ENCODE measurements at regions not wholly inside any gene's neighbourhood (a gene's known extent, or its start where the extent isn't known, plus 50 kb on each side); places are given as distances from the start of the nearest gene placed in this dataset.

DNA sequence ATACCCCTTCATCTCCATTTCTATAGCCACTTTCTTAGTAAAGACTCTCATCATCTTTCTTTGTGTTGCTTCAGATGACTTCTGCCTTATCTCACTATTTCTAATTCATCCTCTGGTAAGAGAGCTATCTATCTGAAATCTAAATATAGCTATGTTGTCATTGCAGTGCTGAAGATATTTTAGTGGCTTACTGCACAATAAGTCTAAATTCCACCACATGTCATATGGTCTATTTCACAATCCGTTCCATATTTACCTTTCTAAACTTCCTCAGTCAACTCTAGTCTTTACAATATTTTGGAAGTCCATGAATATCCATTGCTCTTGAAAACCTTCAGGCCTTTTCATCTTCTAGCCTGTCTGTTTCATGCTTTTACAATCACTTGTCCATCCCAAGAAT is 465.1 kb upstream of the SLC10A2 start:
- TF ChIP-seq, protein P1, sequence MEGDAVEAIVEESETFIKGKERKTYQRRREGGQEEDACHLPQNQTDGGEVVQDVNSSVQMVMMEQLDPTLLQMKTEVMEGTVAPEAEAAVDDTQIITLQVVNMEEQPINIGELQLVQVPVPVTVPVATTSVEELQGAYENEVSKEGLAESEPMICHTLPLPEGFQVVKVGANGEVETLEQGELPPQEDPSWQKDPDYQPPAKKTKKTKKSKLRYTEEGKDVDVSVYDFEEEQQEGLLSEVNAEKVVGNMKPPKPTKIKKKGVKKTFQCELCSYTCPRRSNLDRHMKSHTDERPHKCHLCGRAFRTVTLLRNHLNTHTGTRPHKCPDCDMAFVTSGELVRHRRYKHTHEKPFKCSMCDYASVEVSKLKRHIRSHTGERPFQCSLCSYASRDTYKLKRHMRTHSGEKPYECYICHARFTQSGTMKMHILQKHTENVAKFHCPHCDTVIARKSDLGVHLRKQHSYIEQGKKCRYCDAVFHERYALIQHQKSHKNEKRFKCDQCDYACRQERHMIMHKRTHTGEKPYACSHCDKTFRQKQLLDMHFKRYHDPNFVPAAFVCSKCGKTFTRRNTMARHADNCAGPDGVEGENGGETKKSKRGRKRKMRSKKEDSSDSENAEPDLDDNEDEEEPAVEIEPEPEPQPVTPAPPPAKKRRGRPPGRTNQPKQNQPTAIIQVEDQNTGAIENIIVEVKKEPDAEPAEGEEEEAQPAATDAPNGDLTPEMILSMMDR (IDR thresholded peaks at IDR 0.05) = no peak

DNA sequence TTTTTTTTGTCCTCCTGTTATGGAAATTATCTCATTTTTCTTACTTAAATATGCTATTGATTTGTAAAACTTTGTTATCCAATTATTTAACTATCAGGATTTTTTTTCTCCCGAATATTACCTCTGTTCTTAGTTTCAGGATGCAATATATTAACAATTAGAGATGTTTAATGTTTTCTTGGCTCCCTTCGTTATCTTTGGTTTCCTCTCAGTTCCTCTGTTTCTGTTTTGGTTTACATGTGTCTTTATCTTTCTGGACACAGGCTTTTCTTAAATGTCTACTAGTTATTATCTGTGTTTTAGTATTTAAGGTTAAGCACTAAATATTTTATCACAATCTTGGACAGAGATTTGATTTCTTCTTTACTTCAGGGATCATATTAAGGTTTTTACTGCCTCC is 462.2 kb upstream of the SLC10A2 start:
- Mint-ChIP-seq H3K4me1 (ENCODE audit: low read depth) (peaks cover 5% of the 10 kb centered on the region), H3K36me3 (ENCODE audit: low read depth) (no peaks in the 10 kb centered on the region), H3K9me3 (ENCODE audit: low read depth) (no peaks in the 10 kb centered on the region), H3K27ac (ENCODE audit: unreplicated experiment) (no peak overlapping the region), H3K27me3 (ENCODE audit: low read depth) (peaks cover 1% of the 10 kb centered on the region), H3K4me3 (ENCODE audit: unreplicated experiment) (no peak overlapping the region)
- DNase-seq (ENCODE audit: low spot score) = no peak
- TF ChIP-seq, protein P1 (IDR thresholded peaks at IDR 0.05) = no peak

More for the DNA sequence above, 465.1 kb upstream of the SLC10A2 start:
- H3K4me1 Mint-ChIP-seq (ENCODE audit: low read depth) = peaks cover 5% of the 10 kb centered on the region
- H3K27me3 Mint-ChIP-seq (ENCODE audit: low read depth) = no peaks in the 10 kb centered on the region
- H3K9me3 Mint-ChIP-seq (ENCODE audit: low read depth) = no peaks in the 10 kb centered on the region
- H3K4me3 Mint-ChIP-seq (ENCODE audit: unreplicated experiment) = no peak overlapping the region
- no peak overlapping the region for H3K27ac Mint-ChIP-seq (ENCODE audit: unreplicated experiment)
- H3K36me3 Mint-ChIP-seq (ENCODE audit: low read depth) = no peaks in the 10 kb centered on the region
- no peak for DNase-seq (ENCODE audit: low spot score)

DNA sequence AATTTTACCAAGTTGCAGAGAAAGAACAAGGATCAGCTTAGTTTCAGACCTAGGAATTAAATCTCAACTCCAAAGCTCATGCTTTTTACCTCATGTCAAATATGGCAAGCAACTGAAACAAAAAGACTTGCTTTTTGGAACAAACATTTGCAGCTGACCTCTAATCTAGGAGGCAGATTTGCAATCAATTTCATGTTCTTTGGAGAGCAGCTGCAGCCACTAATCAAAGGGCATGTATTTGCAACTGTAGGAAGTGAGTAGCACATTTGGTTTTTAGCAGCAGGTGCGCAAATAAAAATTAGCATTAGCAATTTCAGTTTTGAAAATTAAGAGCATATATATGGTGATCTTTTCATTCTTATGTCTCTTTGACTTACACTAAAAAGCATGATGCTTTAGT is 459.3 kb upstream of the SLC10A2 start:
- Mint-ChIP-seq H3K27ac (ENCODE audit: unreplicated experiment) (no peak overlapping the region), H3K27me3 (ENCODE audit: low read depth) (peaks cover 1% of the 10 kb centered on the region), H3K4me3 (ENCODE audit: unreplicated experiment) (no peak overlapping the region), H3K9me3 (ENCODE audit: low read depth) (no peaks in the 10 kb centered on the region), H3K36me3 (ENCODE audit: low read depth) (no peaks in the 10 kb centered on the region), H3K4me1 (ENCODE audit: low read depth) (no peaks in the 10 kb centered on the region)
- TF ChIP-seq, protein P1 (IDR thresholded peaks at IDR 0.05) = no peak
- no peak for DNase-seq (ENCODE audit: low spot score)

DNA sequence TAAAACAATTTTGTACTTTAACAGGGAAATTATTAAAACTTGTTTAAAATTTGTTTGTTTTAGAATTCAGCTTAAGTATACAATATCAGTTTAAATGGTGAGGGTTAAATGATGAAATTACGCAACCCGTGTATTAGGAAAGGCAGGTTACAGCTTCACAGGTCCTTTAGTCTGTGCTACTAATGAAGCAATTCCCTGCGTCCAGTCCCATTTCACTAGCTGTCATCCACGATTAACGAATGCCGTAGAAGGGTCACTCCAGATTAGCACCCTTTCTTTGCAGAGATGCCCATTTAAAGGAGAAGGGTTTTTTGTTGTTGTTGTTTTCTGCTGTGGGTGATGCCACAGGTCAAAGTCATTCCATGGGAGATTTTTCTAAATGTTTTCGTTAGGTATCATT is 457.6 kb upstream of the SLC10A2 start:
- Mint-ChIP-seq H3K27ac (ENCODE audit: unreplicated experiment) (no peak overlapping the region), H3K4me1 (ENCODE audit: low read depth) (no peaks in the 10 kb centered on the region), H3K4me3 (ENCODE audit: unreplicated experiment) (no peak overlapping the region), H3K9me3 (ENCODE audit: low read depth) (no peaks in the 10 kb centered on the region), H3K36me3 (ENCODE audit: low read depth) (no peaks in the 10 kb centered on the region), H3K27me3 (ENCODE audit: low read depth) (peaks cover 1% of the 10 kb centered on the region)
- no peak for DNase-seq (ENCODE audit: low spot score)
- TF ChIP-seq, protein P1 (IDR thresholded peaks at IDR 0.05) = no peak

DNA sequence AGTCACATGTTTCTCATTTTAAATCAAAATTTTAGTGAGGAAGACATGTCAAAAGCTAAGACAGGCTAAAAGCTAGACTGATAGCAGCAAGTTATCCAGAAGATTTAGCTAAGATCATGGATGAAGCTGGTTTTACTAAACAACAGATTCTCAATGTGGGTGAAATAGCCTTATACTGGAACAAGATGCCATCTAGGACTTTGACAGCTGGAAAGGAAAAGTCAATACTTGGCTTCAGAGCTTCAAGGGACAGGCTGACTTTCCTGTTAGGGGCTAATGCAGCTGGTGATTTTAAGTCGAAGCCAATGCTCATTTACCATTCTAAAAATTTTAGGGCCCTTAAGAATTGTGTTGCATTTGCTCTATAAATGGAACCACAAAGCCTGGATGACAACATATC is 455.3 kb upstream of the SLC10A2 start:
- Mint-ChIP-seq H3K9me3 (ENCODE audit: low read depth) (no peaks in the 10 kb centered on the region), H3K4me3 (ENCODE audit: unreplicated experiment) (no peak overlapping the region), H3K4me1 (ENCODE audit: low read depth) (no peaks in the 10 kb centered on the region), H3K36me3 (ENCODE audit: low read depth) (no peaks in the 10 kb centered on the region), H3K27me3 (ENCODE audit: low read depth) (peaks cover 1% of the 10 kb centered on the region), H3K27ac (ENCODE audit: unreplicated experiment) (no peak overlapping the region)
- no peak for DNase-seq (ENCODE audit: low spot score)
- TF ChIP-seq, protein P1 (IDR thresholded peaks at IDR 0.05) = no peak

Data from chondrocyte (in vitro differentiated cells).